ENCODE measurements at regions not wholly inside any gene's neighbourhood (a gene's known extent, or its start where the extent isn't known, plus 50 kb on each side); places are given as distances from the start of the nearest gene placed in this dataset.

DNA sequence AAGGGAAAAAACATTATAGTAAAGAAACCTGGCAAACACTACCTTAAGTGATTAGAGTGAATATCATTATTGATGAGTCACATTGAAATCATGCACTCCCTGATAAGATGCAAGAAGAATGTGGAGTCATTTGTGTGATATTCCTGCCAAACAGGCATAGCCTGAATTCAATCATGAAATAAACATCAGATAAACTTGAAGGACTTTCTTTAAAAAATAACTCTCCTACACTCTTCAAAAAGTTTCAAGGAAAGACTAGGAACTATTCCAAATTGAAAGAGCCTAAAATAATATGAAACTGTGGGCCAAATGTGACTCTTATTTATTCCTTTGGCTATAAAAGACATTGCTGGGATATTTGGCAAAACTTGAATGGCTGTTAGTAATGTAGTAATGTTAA lies 625.7 kb upstream of the LMCD1 start:
- Histone ChIP-seq H3K4me1 (ENCODE audit: control insufficient read depth, extremely low read depth, insufficient read depth, low read length) (peaks cover 40% of the 10 kb centered on the region), H3K79me2 (ENCODE audit: control insufficient read depth, insufficient read depth, low read length) (no peaks in the 10 kb centered on the region), H3K27ac (ENCODE audit: insufficient read depth, low read depth, low read length) (peak overlapping the region; percentile 76), H3K9me3 (replicated peaks; ENCODE audit: control insufficient read depth, insufficient read depth, low read length) (no peaks in the 10 kb centered on the region), H3K4me2 (ENCODE audit: insufficient read depth, low read length) (peak overlapping the region; percentile 48), H3K36me3 (ENCODE audit: control insufficient read depth in 2 of 2, extremely low read depth in 1 of 2, insufficient read depth in 2 of 2, low read length in 2 of 2) (no peaks in the 10 kb centered on the region), H3K4me3 (replicated peaks in 1 of 3; ENCODE audit: insufficient read depth in 1 of 3, low read depth in 1 of 3, low read length in 3 of 3) (peak overlapping the region in 1 of 3 experiments; percentile 0), H3K27me3 (ENCODE audit: control insufficient read depth in 2 of 2, insufficient read depth in 2 of 2, low read length in 2 of 2) (no peaks in the 10 kb centered on the region), H3K9ac (replicated peaks; ENCODE audit: extremely low read depth, insufficient read depth, low read length) (peak overlapping the region; percentile 58), H3K9me1 (replicated peaks; ENCODE audit: control insufficient read depth, extremely low read depth, insufficient read depth, low read length) (no peaks in the 10 kb centered on the region), H2AFZ (ENCODE audit: low read depth, low read length) (no peak overlapping the region), H4K20me1 (replicated peaks; ENCODE audit: control insufficient read depth, extremely low read depth, insufficient read depth, low read length) (no peaks in the 10 kb centered on the region)
- intact Hi-C loops (cut with micrococcal nuclease) = loop anchor here (1.0 to 10.0 kb wide), 11 partner anchors 142 to 1427 kb away; partner anchors contain the start of gene LMCD1
- no TSS peak for BruUV-seq (replicated peaks)
- TF ChIP-seq POLR2A (IDR thresholded peaks at IDR 0.05; ENCODE audit: low read depth, low read length) = no peak
- peak; percentile 18 for TF ChIP-seq POLR2AphosphoS5 (IDR thresholded peaks at IDR 0.05; ENCODE audit: insufficient read depth, low read depth, low read length)
- no peak for TF ChIP-seq MAX (IDR thresholded peaks at IDR 0.05; ENCODE audit: insufficient read depth, insufficient read length)
- TF ChIP-seq GATA2 (IDR thresholded peaks at IDR 0.05; ENCODE audit: insufficient read depth, insufficient read length, low read depth, low read length) = peak; percentile 77
- no peak for TF ChIP-seq MYC (IDR thresholded peaks at IDR 0.05; ENCODE audit: low read depth, low read length)
- no peak for TF ChIP-seq EZH2 (IDR thresholded peaks at IDR 0.05; ENCODE audit: borderline replicate concordance, low read depth, low read length, severe bottlenecking)
- TF ChIP-seq CTCF (IDR thresholded peaks at IDR 0.05; ENCODE audit: extremely low read depth in 1 of 2, insufficient read depth in 1 of 2, low read depth in 1 of 2, low read length in 2 of 2) = no peak
- peak; percentile 85 for TF ChIP-seq FOS (IDR thresholded peaks at IDR 0.05; ENCODE audit: borderline replicate concordance, insufficient read depth, low read length)
- peak; percentile 83 for TF ChIP-seq JUN (IDR thresholded peaks at IDR 0.05; ENCODE audit: borderline replicate concordance, insufficient read depth, insufficient read length, low read depth)
- peak; percentile 52 for FAIRE-seq
- ChIA-PET CTCF (no interaction called here), POLR2A (no interaction called here)
- dilution Hi-C loops (cut with MboI; ENCODE audit: extremely low pct_ligation_motif_present, low sequenced_read_pairs) = no loop called here
- peak; percentile 74 for DNase-seq (ENCODE audit: low read depth, low spot score)

Data from endothelial cell of umbilical vein (primary cell).